ENCODE measurements at regions not wholly inside any gene's neighbourhood (a gene's known extent, or its start where the extent isn't known, plus 50 kb on each side); places are given as distances from the start of the nearest gene placed in this dataset.

- no peak overlapping the region for H2BK15ac ChIP-seq (ENCODE audit: low read depth, low read length)
- no peak overlapping the region for H2AK9ac ChIP-seq (replicated peaks; ENCODE audit: low read depth, low read length, poor library complexity)
- no peaks in the 10 kb centered on the region for H3K79me1 ChIP-seq (ENCODE audit: low read depth in 1 of 2, low read length in 2 of 2)
- 0 out of 2 replicates have a peak, but pooled peaks cover 5% of the 10 kb centered on the region for H3K9me1 ChIP-seq (ENCODE audit: insufficient read depth, low read length)
- POLR2A ChIA-PET (ENCODE audit: unreplicated experiment), result no interaction called here
- TF ChIP-seq ELK1 (IDR thresholded peaks at IDR 0.05; ENCODE audit: borderline replicate concordance, low read depth, low read length), result no peak
- no peak for TF ChIP-seq USF2 (IDR thresholded peaks at IDR 0.05; ENCODE audit: low read depth, low read length)
- no peak for TF ChIP-seq CTCF (conservative IDR thresholded peaks at IDR 0.05; ENCODE audit: low read depth, low read length)
- no peak for TF ChIP-seq SMC3 (IDR thresholded peaks at IDR 0.05; ENCODE audit: low read depth, low read length)
- TF ChIP-seq NFE2L2 (IDR thresholded peaks at IDR 0.05; ENCODE audit: low read depth, low read length), result no peak
- TF ChIP-seq RAD21 (IDR thresholded peaks at IDR 0.05; ENCODE audit: low read length), result no peak
- TF ChIP-seq MAZ (IDR thresholded peaks at IDR 0.05; ENCODE audit: borderline replicate concordance, low read depth, low read length), result no peak
- TF ChIP-seq CEBPB (IDR thresholded peaks at IDR 0.05; ENCODE audit: low read depth, low read length), result no peak
- no peak for TF ChIP-seq MAFK (IDR thresholded peaks at IDR 0.05; ENCODE audit: low read depth, low read length)
- no peak overlapping the region for H3K18ac ChIP-seq (ENCODE audit: low read depth, low read length)
- ATAC-seq (ENCODE audit: low read depth), result no peak
- WGBS, 2 experiments (ENCODE audit: extremely low coverage in 2 of 2, insufficient read length in 1 of 2), result no CpG with 5 or more reads among the region's 1 CpG
- no peaks in the 10 kb centered on the region for H4K20me1 ChIP-seq (ENCODE audit: insufficient read depth, low read length)
- peaks cover 9% of the 10 kb centered on the region for H3K4me1 ChIP-seq (ENCODE audit: control insufficient read depth, insufficient read depth, low read length)
- H2BK120ac ChIP-seq (ENCODE audit: low read depth, low read length), result no peak overlapping the region
- H3K9me3 ChIP-seq (ENCODE audit: control insufficient read depth, insufficient read depth, low read length), result no peaks in the 10 kb centered on the region
- dilution Hi-C loops (cut with HindIII; ENCODE audit: low sequenced_read_pairs, unreplicated experiment) (no loop called here), in situ Hi-C loops (cut with MboI; ENCODE audit: low sequenced_read_pairs) (no loop called here), intact Hi-C loops (cut with micrococcal nuclease) (no loop called here)
- H4K5ac ChIP-seq (ENCODE audit: low read depth, low read length), result no peak overlapping the region
- H3K4me3 ChIP-seq (ENCODE audit: insufficient read depth, low read depth, low read length), result no peak overlapping the region
- no peak overlapping the region for H2AK5ac ChIP-seq (ENCODE audit: low read depth, low read length)
- no peak overlapping the region for H2BK5ac ChIP-seq (ENCODE audit: low read depth, low read length, poor library complexity, severe bottlenecking)
- H4K8ac ChIP-seq (ENCODE audit: low read depth in 2 of 2, low read length in 2 of 2), result no peak overlapping the region
- no peak overlapping the region for H3K56ac ChIP-seq (ENCODE audit: extremely low read depth, insufficient read depth, low read length)
- no TSS peak for BruUV-seq (replicated peaks)
- no peak overlapping the region for H3K4ac ChIP-seq (ENCODE audit: low read depth, low read length)
- H3K23ac ChIP-seq (ENCODE audit: low read depth, low read length), result no peak overlapping the region
- no peak overlapping the region for H4K91ac ChIP-seq (ENCODE audit: insufficient read depth, low read depth, low read length)
- no peak for DNase-seq
- CTCF ChIA-PET, result interaction anchor here (1.7 kb wide), 1 partner anchor 12 kb away, joined by 3 read pairs; no protein-coding TSS in a partner anchor
- no peaks in the 10 kb centered on the region for H3K36me3 ChIP-seq (ENCODE audit: control insufficient read depth, insufficient read depth, low read length)
- no peak overlapping the region for H2AFZ ChIP-seq (replicated peaks; ENCODE audit: low read length, poor library complexity)
- no peak overlapping the region for H3K27ac ChIP-seq (ENCODE audit: insufficient read depth, low read length)
- no peak overlapping the region for H2BK20ac ChIP-seq (ENCODE audit: low read depth, low read length)
- H3K9ac ChIP-seq (ENCODE audit: low read depth, low read length), result no peak overlapping the region
- no peaks in the 10 kb centered on the region for H3K27me3 ChIP-seq (ENCODE audit: control insufficient read depth, insufficient read depth, low read length)
- H3K14ac ChIP-seq (replicated peaks; ENCODE audit: low read depth, low read length), result no peak overlapping the region
- H3K4me2 ChIP-seq (ENCODE audit: low read depth, low read length), result no peak overlapping the region
Measured at GRCh38 chr7:54883576-54883975, 124.6 kb upstream of the SEC61G start.

All from IMR-90 (cell line).